HEK293T (cell line): ENCODE measurements at regions not wholly inside any gene's neighbourhood (a gene's known extent, or its start where the extent isn't known, plus 50 kb on each side); places are given as distances from the start of the nearest gene placed in this dataset.

ENCODE experiments used
- ARNT ChIP-seq: fragments of 450-650 bp; IDR thresholded peaks from 2 replicates; pipeline ENCODE4 v1.6.1; 2017; ENCODE audit warnings: mild to moderate bottlenecking
- BHLHE40 ChIP-seq: fragments of 450-650 bp; IDR thresholded peaks from 2 replicates; pipeline ENCODE4 v1.6.1; 2016; ENCODE audit warnings: mild to moderate bottlenecking, moderate library complexity, borderline replicate concordance
- CTBP1 ChIP-seq: fragments of 450-650 bp; IDR thresholded peaks from 2 replicates; pipeline ENCODE4 v1.6.1; 2016; ENCODE audit warnings: borderline replicate concordance
- ELF4 ChIP-seq: fragments of 450-650 bp; IDR thresholded peaks from 2 replicates; pipeline ENCODE4 v1.6.1; 2017; ENCODE audit warnings: antibody characterized with exemption
- FOXA1 ChIP-seq: fragments of 450-650 bp; IDR thresholded peaks from 2 replicates; pipeline ENCODE4 v1.6.1; 2016; ENCODE audit warnings: mild to moderate bottlenecking
- FOXM1 ChIP-seq: fragments of 450-650 bp; IDR thresholded peaks from 2 replicates; pipeline ENCODE4 v1.6.1; 2017; ENCODE audit warnings: mild to moderate bottlenecking, borderline replicate concordance
- HDGF ChIP-seq: fragments of 450-650 bp; IDR thresholded peaks from 2 replicates; pipeline ENCODE4 v1.6.1; 2017; ENCODE audit warnings: antibody characterized with exemption, borderline replicate concordance
- L3MBTL2 ChIP-seq: fragments of 450-650 bp; conservative IDR thresholded peaks from 2 replicates; pipeline ENCODE4 v1.6.1; 2016; ENCODE audit warnings: mild to moderate bottlenecking
- LEF1 ChIP-seq: fragments of 450-650 bp; IDR thresholded peaks from 2 replicates; pipeline ENCODE4 v1.6.1; 2017; ENCODE audit warnings: mild to moderate bottlenecking, borderline replicate concordance
- PKNOX1 ChIP-seq: fragments of 450-650 bp; IDR thresholded peaks from 2 replicates; pipeline ENCODE4 v1.6.1; 2016
- SP1 ChIP-seq: fragments of 450-650 bp; IDR thresholded peaks from 2 replicates; pipeline ENCODE4 v1.6.1; 2017
- SUZ12 ChIP-seq: fragments of 450-650 bp; IDR thresholded peaks from 2 replicates; pipeline ENCODE4 v1.6.1; 2016; ENCODE audit warnings: mild to moderate bottlenecking
- ZNF384 ChIP-seq: fragments of 450-650 bp; IDR thresholded peaks from 2 replicates; pipeline ENCODE4 v1.6.1; 2016

GRCh38 chr5:61228229-61228628 is 66.0 kb upstream of the SMIM15 start:
- TF ChIP-seq BHLHE40: no peak
- TF ChIP-seq PKNOX1: no peak
- TF ChIP-seq ZNF384: no peak
- no peak for TF ChIP-seq L3MBTL2
- no peak for TF ChIP-seq SP1
- TF ChIP-seq ARNT: no peak
- no peak for TF ChIP-seq FOXM1
- TF ChIP-seq FOXA1: no peak
- no peak for TF ChIP-seq SUZ12
- TF ChIP-seq CTBP1: no peak
- no peak for TF ChIP-seq HDGF
- TF ChIP-seq LEF1: no peak
- TF ChIP-seq ELF4: no peak
